ENCODE measurements at regions not wholly inside any gene's neighbourhood (a gene's known extent, or its start where the extent isn't known, plus 50 kb on each side); places are given as distances from the start of the nearest gene placed in this dataset.

- H3K79me1 ChIP-seq (ENCODE audit: low read length), result no peaks in the 10 kb centered on the region
- no peak overlapping the region for H2AK5ac ChIP-seq (ENCODE audit: low read length)
- H3K9me3 ChIP-seq (ENCODE audit: insufficient read depth, low read depth, low read length), result no peaks in the 10 kb centered on the region
- H2AFZ ChIP-seq (ENCODE audit: insufficient read depth, low read length, poor library complexity), result no peak overlapping the region
- DNase-seq, result no peak
- H3K18ac ChIP-seq (ENCODE audit: low read length), result no peak overlapping the region
- no peak overlapping the region for H3K23ac ChIP-seq (ENCODE audit: low read length)
- whole genome bisulfite sequencing (ENCODE audit: extremely low coverage, insufficient coverage, insufficient read length), result 100% methylated on average over 1 of the region's 1 CpG
- no peak overlapping the region for H3K4me3 ChIP-seq (ENCODE audit: low read depth, low read length)
- H3K14ac ChIP-seq (ENCODE audit: low read length), result no peak overlapping the region
- no peak overlapping the region for H3K4me2 ChIP-seq (ENCODE audit: low read length)
- H3K27me3 ChIP-seq (ENCODE audit: insufficient read depth, low read length), result no peaks in the 10 kb centered on the region
- no peak overlapping the region for H2BK120ac ChIP-seq (ENCODE audit: insufficient read depth, low read length, poor library complexity)
- no peaks in the 10 kb centered on the region for H3K36me3 ChIP-seq (ENCODE audit: control insufficient read depth in 1 of 2, insufficient read depth in 2 of 2, low read length in 2 of 2)
- no peak overlapping the region for H3K4ac ChIP-seq (ENCODE audit: low read depth, low read length)
- no peaks in the 10 kb centered on the region for H3K4me1 ChIP-seq (ENCODE audit: control insufficient read depth in 1 of 2, insufficient read depth in 2 of 2, low read length in 2 of 2)
- no peak overlapping the region for H3K9ac ChIP-seq (ENCODE audit: low read length)
- no peak overlapping the region for H4K12ac ChIP-seq (ENCODE audit: low read depth, low read length)
- no peak overlapping the region for H2BK12ac ChIP-seq (ENCODE audit: low read length)
- no peaks in the 10 kb centered on the region for H3K79me2 ChIP-seq (ENCODE audit: control insufficient read depth, insufficient read depth, low read length, poor library complexity)
- no peak overlapping the region for H3K27ac ChIP-seq (ENCODE audit: low read depth, low read length)
- no peak overlapping the region for H4K8ac ChIP-seq (ENCODE audit: low read depth, low read length)
- H2BK5ac ChIP-seq (ENCODE audit: low read depth, low read length, poor library complexity), result no peak overlapping the region
- no peak overlapping the region for H4K91ac ChIP-seq (ENCODE audit: low read depth, low read length)
Measured at GRCh38 chr3:74506246-74506645, 108.2 kb downstream of the CNTN3 start.

DNA sequence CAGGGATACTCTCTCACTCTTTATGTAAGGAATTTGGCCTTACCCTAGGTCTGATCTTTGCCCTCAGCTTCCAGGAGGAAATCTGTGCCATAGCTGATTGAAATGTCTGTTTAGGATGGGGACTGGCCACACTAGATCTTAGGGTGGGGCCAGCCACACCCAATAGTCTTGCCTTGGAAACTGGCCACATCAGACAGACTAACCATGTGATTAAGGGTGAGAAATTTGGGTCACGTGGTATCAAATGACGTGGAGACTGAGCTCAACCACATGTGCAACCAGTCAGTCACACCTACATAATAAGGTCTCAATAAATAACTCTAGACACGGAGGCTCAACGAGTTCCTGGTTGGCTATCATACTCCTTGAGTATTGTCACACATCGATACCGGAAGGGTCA is 113.5 kb downstream of the CNTN3 start:
- DNase-seq, result no peak
- no peak overlapping the region for H4K91ac ChIP-seq (ENCODE audit: low read depth, low read length)
- no peaks in the 10 kb centered on the region for H3K27me3 ChIP-seq (ENCODE audit: insufficient read depth, low read length)
- no peaks in the 10 kb centered on the region for H3K9me3 ChIP-seq (ENCODE audit: insufficient read depth, low read depth, low read length)
- H4K12ac ChIP-seq (ENCODE audit: low read depth, low read length), result no peak overlapping the region
- H3K4me3 ChIP-seq (ENCODE audit: low read depth, low read length), result no peak overlapping the region
- no CpG with 5 or more reads among the region's 6 CpGs for WGBS (ENCODE audit: extremely low coverage, insufficient coverage, insufficient read length)
- no peaks in the 10 kb centered on the region for H3K79me1 ChIP-seq (ENCODE audit: low read length)
- no peak overlapping the region for H3K4me2 ChIP-seq (ENCODE audit: low read length)
- H3K36me3 ChIP-seq (ENCODE audit: control insufficient read depth in 1 of 2, insufficient read depth in 2 of 2, low read length in 2 of 2), result no peaks in the 10 kb centered on the region
- no peak overlapping the region for H4K8ac ChIP-seq (ENCODE audit: low read depth, low read length)
- H3K23ac ChIP-seq (ENCODE audit: low read length), result no peak overlapping the region
- H2AFZ ChIP-seq (ENCODE audit: insufficient read depth, low read length, poor library complexity), result no peak overlapping the region
- no peaks in the 10 kb centered on the region for H3K79me2 ChIP-seq (ENCODE audit: control insufficient read depth, insufficient read depth, low read length, poor library complexity)
- H2BK5ac ChIP-seq (ENCODE audit: low read depth, low read length, poor library complexity), result no peak overlapping the region
- H3K4ac ChIP-seq (ENCODE audit: low read depth, low read length), result no peak overlapping the region
- no peak overlapping the region for H3K9ac ChIP-seq (ENCODE audit: low read length)
- H2AK5ac ChIP-seq (ENCODE audit: low read length), result no peak overlapping the region
- H2BK120ac ChIP-seq (ENCODE audit: insufficient read depth, low read length, poor library complexity), result no peak overlapping the region
- no peak overlapping the region for H2BK12ac ChIP-seq (ENCODE audit: low read length)
- H3K18ac ChIP-seq (ENCODE audit: low read length), result no peak overlapping the region
- no peaks in the 10 kb centered on the region for H3K4me1 ChIP-seq (ENCODE audit: control insufficient read depth in 1 of 2, insufficient read depth in 2 of 2, low read length in 2 of 2)
- no peak overlapping the region for H3K14ac ChIP-seq (ENCODE audit: low read length)
- H3K27ac ChIP-seq (ENCODE audit: low read depth, low read length), result no peak overlapping the region

GRCh38 chr3:74500257-74500656 is 114.2 kb downstream of the CNTN3 start:
- no peak for DNase-seq
- H3K4me3 ChIP-seq (ENCODE audit: low read depth, low read length), result no peak overlapping the region
- WGBS (ENCODE audit: extremely low coverage, insufficient coverage, insufficient read length), result no CpG with 5 or more reads among the region's 5 CpGs
- H3K27ac ChIP-seq (ENCODE audit: low read depth, low read length), result no peak overlapping the region
- H3K18ac ChIP-seq (ENCODE audit: low read length), result no peak overlapping the region
- no peaks in the 10 kb centered on the region for H3K9me3 ChIP-seq (ENCODE audit: insufficient read depth, low read depth, low read length)
- H2AK5ac ChIP-seq (ENCODE audit: low read length), result no peak overlapping the region
- H3K79me1 ChIP-seq (ENCODE audit: low read length), result no peaks in the 10 kb centered on the region
- H3K27me3 ChIP-seq (ENCODE audit: insufficient read depth, low read length), result no peaks in the 10 kb centered on the region
- H4K91ac ChIP-seq (ENCODE audit: low read depth, low read length), result no peak overlapping the region
- H3K36me3 ChIP-seq (ENCODE audit: control insufficient read depth in 1 of 2, insufficient read depth in 2 of 2, low read length in 2 of 2), result no peaks in the 10 kb centered on the region
- H4K8ac ChIP-seq (ENCODE audit: low read depth, low read length), result no peak overlapping the region
- no peak overlapping the region for H3K9ac ChIP-seq (ENCODE audit: low read length)
- H3K14ac ChIP-seq (ENCODE audit: low read length), result no peak overlapping the region
- no peak overlapping the region for H3K23ac ChIP-seq (ENCODE audit: low read length)
- no peak overlapping the region for H2BK5ac ChIP-seq (ENCODE audit: low read depth, low read length, poor library complexity)
- H2AFZ ChIP-seq (ENCODE audit: insufficient read depth, low read length, poor library complexity), result no peak overlapping the region
- no peak overlapping the region for H3K4me2 ChIP-seq (ENCODE audit: low read length)
- no peaks in the 10 kb centered on the region for H3K4me1 ChIP-seq (ENCODE audit: control insufficient read depth in 1 of 2, insufficient read depth in 2 of 2, low read length in 2 of 2)
- H4K12ac ChIP-seq (ENCODE audit: low read depth, low read length), result no peak overlapping the region
- no peaks in the 10 kb centered on the region for H3K79me2 ChIP-seq (ENCODE audit: control insufficient read depth, insufficient read depth, low read length, poor library complexity)
- H2BK12ac ChIP-seq (ENCODE audit: low read length), result no peak overlapping the region
- no peak overlapping the region for H3K4ac ChIP-seq (ENCODE audit: low read depth, low read length)
- no peak overlapping the region for H2BK120ac ChIP-seq (ENCODE audit: insufficient read depth, low read length, poor library complexity)

DNA sequence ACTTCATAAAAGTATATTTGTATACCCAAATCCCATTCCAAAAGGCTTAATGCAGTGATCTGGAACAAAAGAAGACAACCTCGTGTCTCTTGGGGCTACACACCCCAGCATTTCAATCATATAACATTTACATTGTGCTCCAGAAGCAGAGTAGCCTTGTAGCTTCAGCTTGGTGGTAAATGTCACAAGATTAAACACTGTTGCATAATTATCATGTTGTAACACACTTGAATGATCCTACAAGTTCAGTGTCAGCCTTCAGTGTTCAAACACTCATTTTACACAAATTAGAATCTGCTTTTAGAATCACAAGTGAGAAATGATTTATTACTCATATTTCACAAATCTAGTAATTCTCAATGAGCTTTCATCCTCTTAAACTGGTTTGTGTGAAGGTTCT is 122.6 kb downstream of the CNTN3 start:
- no peak overlapping the region for H3K9ac ChIP-seq (ENCODE audit: low read length)
- H3K4me1 ChIP-seq (ENCODE audit: control insufficient read depth in 1 of 2, insufficient read depth in 2 of 2, low read length in 2 of 2), result no peaks in the 10 kb centered on the region
- H3K18ac ChIP-seq (ENCODE audit: low read length), result no peak overlapping the region
- H3K23ac ChIP-seq (ENCODE audit: low read length), result no peak overlapping the region
- H4K12ac ChIP-seq (ENCODE audit: low read depth, low read length), result no peak overlapping the region
- no peak overlapping the region for H3K14ac ChIP-seq (ENCODE audit: low read length)
- no peak overlapping the region for H2BK5ac ChIP-seq (ENCODE audit: low read depth, low read length, poor library complexity)
- H2BK120ac ChIP-seq (ENCODE audit: insufficient read depth, low read length, poor library complexity), result no peak overlapping the region
- H2BK12ac ChIP-seq (ENCODE audit: low read length), result no peak overlapping the region
- no peak overlapping the region for H3K27ac ChIP-seq (ENCODE audit: low read depth, low read length)
- no peak for DNase-seq
- WGBS (ENCODE audit: extremely low coverage, insufficient coverage, insufficient read length), result no CpG with 5 or more reads among the region's 1 CpG
- H4K8ac ChIP-seq (ENCODE audit: low read depth, low read length), result no peak overlapping the region
- no peak overlapping the region for H3K4me3 ChIP-seq (ENCODE audit: low read depth, low read length)
- no peaks in the 10 kb centered on the region for H3K27me3 ChIP-seq (ENCODE audit: insufficient read depth, low read length)
- H2AK5ac ChIP-seq (ENCODE audit: low read length), result no peak overlapping the region
- H3K79me1 ChIP-seq (ENCODE audit: low read length), result no peaks in the 10 kb centered on the region
- no peaks in the 10 kb centered on the region for H3K79me2 ChIP-seq (ENCODE audit: control insufficient read depth, insufficient read depth, low read length, poor library complexity)
- no peaks in the 10 kb centered on the region for H3K36me3 ChIP-seq (ENCODE audit: control insufficient read depth in 1 of 2, insufficient read depth in 2 of 2, low read length in 2 of 2)
- H3K9me3 ChIP-seq (ENCODE audit: insufficient read depth, low read depth, low read length), result no peaks in the 10 kb centered on the region
- H3K4me2 ChIP-seq (ENCODE audit: low read length), result no peak overlapping the region
- no peak overlapping the region for H2AFZ ChIP-seq (ENCODE audit: insufficient read depth, low read length, poor library complexity)
- H3K4ac ChIP-seq (ENCODE audit: low read depth, low read length), result no peak overlapping the region
- H4K91ac ChIP-seq (ENCODE audit: low read depth, low read length), result no peak overlapping the region

All from trophoblast cell (in vitro differentiated cells and primary cell).